Neural progenitor cell (in vitro differentiated cells): ENCODE measurements at regions not wholly inside any gene's neighbourhood (a gene's known extent, or its start where the extent isn't known, plus 50 kb on each side); places are given as distances from the start of the nearest gene placed in this dataset.

Source experiments
- EZH2 ChIP-seq: fragments of 200-600 bp; sonication (generic); IDR thresholded peaks from 2 replicates; pipeline ENCODE4 v1.6.1; 2017; ENCODE audit warnings: antibody characterized with exemption, mild to moderate bottlenecking, moderate library complexity
- TF ChIP-seq, protein P1 (sequence below): fragments of 200-600 bp; sonication (generic); IDR thresholded peaks from 2 replicates; pipeline ENCODE4 v1.5.1; 2017; ENCODE audit warnings: antibody characterized with exemption, mild to moderate bottlenecking

DNA sequence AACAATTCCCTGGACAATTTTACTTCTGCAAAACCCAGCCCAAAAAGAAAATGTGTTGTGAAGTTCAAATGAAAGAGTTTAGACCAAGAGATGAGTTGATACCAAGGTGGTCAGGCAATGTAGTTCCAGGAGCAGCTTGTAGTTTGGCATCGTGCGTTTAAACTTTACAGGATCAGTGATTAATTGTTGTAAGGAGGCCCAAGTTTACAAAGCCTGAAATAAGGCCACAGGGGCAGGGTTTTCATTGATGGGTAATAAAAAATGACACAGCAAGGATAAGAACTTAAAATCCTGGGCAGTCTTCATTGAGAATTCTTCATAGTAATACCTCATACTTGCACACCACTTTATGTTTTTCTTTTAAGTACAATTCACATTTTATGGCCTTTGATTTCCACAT is 463.9 kb upstream of the HNRNPA3 start:
- TF ChIP-seq, protein P1, sequence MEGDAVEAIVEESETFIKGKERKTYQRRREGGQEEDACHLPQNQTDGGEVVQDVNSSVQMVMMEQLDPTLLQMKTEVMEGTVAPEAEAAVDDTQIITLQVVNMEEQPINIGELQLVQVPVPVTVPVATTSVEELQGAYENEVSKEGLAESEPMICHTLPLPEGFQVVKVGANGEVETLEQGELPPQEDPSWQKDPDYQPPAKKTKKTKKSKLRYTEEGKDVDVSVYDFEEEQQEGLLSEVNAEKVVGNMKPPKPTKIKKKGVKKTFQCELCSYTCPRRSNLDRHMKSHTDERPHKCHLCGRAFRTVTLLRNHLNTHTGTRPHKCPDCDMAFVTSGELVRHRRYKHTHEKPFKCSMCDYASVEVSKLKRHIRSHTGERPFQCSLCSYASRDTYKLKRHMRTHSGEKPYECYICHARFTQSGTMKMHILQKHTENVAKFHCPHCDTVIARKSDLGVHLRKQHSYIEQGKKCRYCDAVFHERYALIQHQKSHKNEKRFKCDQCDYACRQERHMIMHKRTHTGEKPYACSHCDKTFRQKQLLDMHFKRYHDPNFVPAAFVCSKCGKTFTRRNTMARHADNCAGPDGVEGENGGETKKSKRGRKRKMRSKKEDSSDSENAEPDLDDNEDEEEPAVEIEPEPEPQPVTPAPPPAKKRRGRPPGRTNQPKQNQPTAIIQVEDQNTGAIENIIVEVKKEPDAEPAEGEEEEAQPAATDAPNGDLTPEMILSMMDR, result no peak
- TF ChIP-seq EZH2, result no peak
